HepG2 (cell line): ENCODE measurements at regions not wholly inside any gene's neighbourhood (a gene's known extent, or its start where the extent isn't known, plus 50 kb on each side); places are given as distances from the start of the nearest gene placed in this dataset.

ENCODE experiments used
- ATAC-seq: fragments of 200-7000 bp; cut with Tn5 transposase; 3 replicates; pipeline ENCODE4 v1.9.1; 2020; ENCODE audit warnings: mild to moderate bottlenecking, moderate library complexity
- BruUV-seq: library from RNA; stranded (reverse); fragments of 400-500 nt; replicated peaks from 2 replicates; lab custom pipeline; 2021; lab: Mats Ljungman, UMichigan
- CTCF ChIA-PET: fragments of 300-600 bp; formaldehyde crosslinking; extraction: SDS; loops from one replicate; lab custom pipeline; 2021; ENCODE audit warnings: low total read pairs, inconsistent platforms, low intra/inter-chr PET ratio; lab: Yijun Ruan, JAX
- POLR2A ChIA-PET: fragments of 350-600 bp; sonication (Branson Sonifier 250); formaldehyde crosslinking; loops from one replicate; lab custom pipeline; 2020; ENCODE audit warnings: antibody characterized with exemption, inconsistent platforms; lab: Yijun Ruan, JAX
- DNase-seq: peaks from one replicate; pipeline ENCODE4 v3.0.0-alpha.2; 2015; ENCODE audit warnings: low spot score
- FAIRE-seq: peaks from 3 replicates; lab custom pipeline; 2011; peaks lifted over from hg19 to GRCh38; lab: Jason Lieb, UNC
- H2AFZ ChIP-seq: one replicate; pipeline ENCODE4 v1.6.1; 2011; ENCODE audit warnings: low read length, inconsistent platforms
- H3K27ac ChIP-seq: fragments of 300-600 bp; 3 replicates; pipeline ENCODE4 v1.8.0; 2011; ENCODE audit warnings: mixed run types, mild to moderate bottlenecking, mixed read lengths, low read length, inconsistent platforms; ENCODE audit not compliant: insufficient read depth; ENCODE audit errors: extremely low read length
- H3K27me3 ChIP-seq, 2 experiments: fragments of 200-600 bp in 1 of 2; 2 replicates in 1 of 2; 3 replicates in 1 of 2; pipeline versions ENCODE4 v1.6.0 to v1.8.0; 2011; ENCODE audit warnings: low read length in 2 of 2, mild to moderate bottlenecking in 2 of 2, moderate library complexity in 2 of 2, inconsistent platforms in 1 of 2; ENCODE audit not compliant: insufficient read depth in 2 of 2, control insufficient read depth in 1 of 2
- H3K36me3 ChIP-seq, 2 experiments: fragments of 200-600 bp in 1 of 2; replicated peaks in 1 of 2; 2 replicates in 1 of 2; 3 replicates in 1 of 2; pipeline versions ENCODE4 v1.5.1 to v1.8.0; 2011; ENCODE audit warnings: low read length in 2 of 2, inconsistent platforms in 1 of 2; ENCODE audit not compliant: insufficient read depth in 2 of 2, control insufficient read depth in 1 of 2
- H3K4me1 ChIP-seq: 2 replicates; pipeline ENCODE4 v1.5.1; 2012; ENCODE audit warnings: low read length, inconsistent platforms; ENCODE audit not compliant: insufficient read depth
- H3K4me2 ChIP-seq: 2 replicates; pipeline ENCODE4 v1.6.0; 2011; ENCODE audit warnings: low read depth, low read length, inconsistent platforms
- H3K4me3 ChIP-seq, 3 experiments: fragments of 200-600 bp in 1 of 3; sonication (generic), shearing (Covaris generic) in 1 of 3; replicated peaks in 1 of 3; 2 replicates each; pipeline ENCODE4 v1.5.1; 2011 to 2016; ENCODE audit warnings: low read length in 3 of 3, inconsistent platforms in 2 of 3, low read depth in 2 of 3, mild to moderate bottlenecking in 2 of 3, control low read depth in 1 of 3, mixed read lengths in 1 of 3; ENCODE audit not compliant: insufficient read depth in 1 of 3
- H3K79me2 ChIP-seq: one replicate; pipeline ENCODE4 v1.6.1; 2011; ENCODE audit warnings: low read length, inconsistent platforms; ENCODE audit not compliant: insufficient read depth
- H3K9ac ChIP-seq: 2 replicates; pipeline ENCODE4 v1.6.0; 2011; ENCODE audit warnings: mild to moderate bottlenecking, low read depth, low read length, inconsistent platforms; ENCODE audit not compliant: insufficient read depth
- H3K9me3 ChIP-seq: 2 replicates; pipeline ENCODE4 v1.5.1; 2012; ENCODE audit warnings: mild to moderate bottlenecking, low read length
- H4K20me1 ChIP-seq: 2 replicates; pipeline ENCODE4 v1.6.0; 2011; ENCODE audit warnings: inconsistent platforms, mild to moderate bottlenecking, low read length, moderate library complexity; ENCODE audit not compliant: insufficient read depth
- CBX1 ChIP-seq: IDR thresholded peaks from one replicate; pipeline ENCODE4 v1.6.1; 2016; ENCODE audit warnings: antibody characterized with exemption, low read depth
- EHMT2 ChIP-seq: fragments of 200-600 bp; sonication (generic); IDR thresholded peaks from 2 replicates; pipeline ENCODE4 v1.7.0; 2017; ENCODE audit warnings: antibody characterized with exemption, low read depth, low read length, borderline replicate concordance
- FOXO1 ChIP-seq: sonication (generic); formaldehyde crosslinking; IDR thresholded peaks from 2 replicates; pipeline ENCODE4 v1.4.0; 2020; ENCODE audit warnings: missing genetic modification reagents
- GATAD1 ChIP-seq: IDR thresholded peaks from 2 replicates; pipeline ENCODE4 v1.6.1; 2016; ENCODE audit warnings: missing genetic modification reagents, missing compliant biosample characterization
- MEIS2 ChIP-seq: sonication (generic); formaldehyde crosslinking; IDR thresholded peaks from 2 replicates; pipeline ENCODE4 v1.9.0; 2021; ENCODE audit warnings: mild to moderate bottlenecking, missing genetic modification reagents
- MIXL1 ChIP-seq: IDR thresholded peaks from 2 replicates; pipeline ENCODE4 v1.6.1; 2016
- RXRA ChIP-seq: sonication (generic); formaldehyde crosslinking; IDR thresholded peaks from 2 replicates; pipeline ENCODE4 v1.5.1; 2020; ENCODE audit warnings: missing genetic modification reagents
- SNAPC5 ChIP-seq: sonication (generic); formaldehyde crosslinking; IDR thresholded peaks from 2 replicates; pipeline ENCODE4 v1.8.1; 2023; ENCODE audit warnings: mild to moderate bottlenecking, missing genetic modification reagents, borderline replicate concordance
- SOX6 ChIP-seq, 2 experiments: fragments of 450-650 bp in 1 of 2; sonication (generic) in 1 of 2; formaldehyde crosslinking in 1 of 2; IDR thresholded peaks; 2 replicates each; pipeline versions ENCODE4 v1.4.0 to v1.6.1; 2017 to 2020; ENCODE audit warnings: antibody characterized with exemption in 1 of 2, mild to moderate bottlenecking in 1 of 2, missing genetic modification reagents in 1 of 2
- SP4 ChIP-seq: sonication (generic); formaldehyde crosslinking; IDR thresholded peaks from 2 replicates; pipeline ENCODE4 v1.8.1; 2023; ENCODE audit warnings: mild to moderate bottlenecking, missing genetic modification reagents
- TEAD3 ChIP-seq: optimal IDR thresholded peaks from 2 replicates; pipeline ENCODE3; 2016; ENCODE audit warnings: borderline replicate concordance
- THAP7 ChIP-seq: sonication (generic); formaldehyde crosslinking; IDR thresholded peaks from 2 replicates; pipeline ENCODE4 v1.8.1; 2023; ENCODE audit warnings: mild to moderate bottlenecking, missing genetic modification reagents
- ZBTB4 ChIP-seq: sonication (generic); formaldehyde crosslinking; IDR thresholded peaks from 2 replicates; pipeline ENCODE4 v1.4.0; 2020; ENCODE audit warnings: missing genetic modification reagents, mild to moderate bottlenecking, borderline replicate concordance
- ZSCAN31 ChIP-seq: sonication (generic); formaldehyde crosslinking; IDR thresholded peaks from 2 replicates; pipeline ENCODE4 v1.5.0; 2020; ENCODE audit warnings: low read depth, mild to moderate bottlenecking, missing genetic modification reagents
- WGBS: methylation state at CpG from one replicate; pipeline ENCODE4 v1.1.6; 2017; ENCODE audit warnings: low lambda C conversion rate; 5-methylcytosine and 5-hydroxymethylcytosine counted together
- in situ Hi-C: cut with HindIII; loops from 2 replicates; pipeline ENCODE4 v1.10.0; 2017; ENCODE audit warnings: low pct_unique_long_range_greater_than_20kb; ENCODE audit not compliant: extremely low pct_ligation_motif_present
- intact Hi-C: fragments of 100-400 bp; cut with micrococcal nuclease; formaldehyde crosslinking; loops from one replicate; pipeline ENCODE4 v1.10.0; 2022; ENCODE audit not compliant: unreplicated experiment

DNA sequence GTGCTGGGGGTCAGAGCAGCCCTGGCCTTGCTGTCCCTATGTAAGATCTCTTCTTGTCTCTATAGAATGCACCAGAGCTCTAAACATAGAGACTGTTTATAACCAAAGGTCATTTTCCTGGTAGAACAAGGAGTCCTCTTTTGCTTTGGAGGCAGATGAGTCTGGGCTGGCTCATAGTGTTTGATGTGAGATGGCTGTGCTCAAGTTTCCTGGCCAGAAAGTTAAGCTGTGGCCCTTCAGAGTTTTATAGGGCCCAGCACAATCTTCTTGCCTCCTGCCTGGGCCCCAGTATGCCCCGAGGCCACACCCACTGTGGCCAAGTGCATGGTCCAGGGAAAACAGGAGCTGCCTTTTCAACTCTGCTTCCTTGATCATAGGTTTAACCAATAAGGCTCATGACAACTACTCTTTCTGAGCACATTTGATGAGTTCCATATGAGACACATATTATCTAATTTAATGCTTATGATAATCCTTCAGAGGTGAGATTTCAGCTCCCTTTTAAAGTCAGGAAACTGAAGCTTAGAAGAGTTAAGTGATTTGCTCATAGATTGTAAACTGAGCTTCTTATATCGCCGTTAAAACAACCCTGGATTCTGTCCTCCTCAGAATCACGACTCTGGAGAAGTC lies 66.3 kb downstream of the MYCN start:
- no peak overlapping the region for H3K27ac ChIP-seq
- intact Hi-C loops (loop anchor here (1.0 kb wide), 1 partner anchor 64 kb away; no protein-coding TSS in a partner anchor), in situ Hi-C loops (no loop called here)
- H3K27me3 ChIP-seq: no peaks in the 10 kb centered on the region; a peak in 2 of 5 replicates
- H2AFZ ChIP-seq: peak overlapping the region; percentile 49
- ChIA-PET POLR2A (no interaction called here), CTCF (no interaction called here)
- TF ChIP-seq MIXL1 (CRISPR knock-in tag) (no peak), SP4 (CRISPR knock-in tag) (0 out of 2 replicates have a peak, but pooled peaks have one; percentile 20), ZBTB4 (CRISPR knock-in tag) (no peak), SNAPC5 (CRISPR knock-in tag) (0 out of 2 replicates have a peak, but pooled peaks have one; percentile 56), FOXO1 (CRISPR knock-in tag) (0 out of 2 replicates have a peak, but pooled peaks have one; percentile 3), GATAD1 (peak; percentile 1; the same call in 1 of the 2 replicates), ZSCAN31 (CRISPR knock-in tag) (no peak), RXRA (CRISPR knock-in tag) (0 out of 2 replicates have a peak, but pooled peaks have one; percentile 0), MEIS2 (CRISPR knock-in tag) (0 out of 2 replicates have a peak, but pooled peaks have one; percentile 5), SOX6 (IDR thresholded peaks at IDR 0.05) (no peak), SOX6 (CRISPR knock-in tag; IDR thresholded peaks at IDR 0.05) (peak; percentile 6; the same call in 1 of the 2 replicates), CBX1 (peak; percentile 5), THAP7 (CRISPR knock-in tag) (0 out of 2 replicates have a peak, but pooled peaks have one; percentile 47), TEAD3 (no peak), EHMT2 (peak; percentile 14; the same call in 1 of the 2 replicates)
- no peaks in the 10 kb centered on the region for H4K20me1 ChIP-seq
- DNase-seq (no peak), ATAC-seq (peak; percentile 63; the same call in 2 of the 3 replicates), FAIRE-seq (no peak)
- BruUV-seq: no TSS peak
- H3K4me2 ChIP-seq: peak overlapping the region; percentile 48
- H3K79me2 ChIP-seq: no peaks in the 10 kb centered on the region
- no peaks in the 10 kb centered on the region for H3K36me3 ChIP-seq
- 61% methylated on average over 4 of the region's 4 CpGs for WGBS
- H3K4me3 ChIP-seq: no peak overlapping the region
- H3K4me1 ChIP-seq: peaks cover 18% of the 10 kb centered on the region
- H3K9me3 ChIP-seq: no peaks in the 10 kb centered on the region
- no peak overlapping the region for H3K9ac ChIP-seq
